GM21367 (cell line): ENCODE measurements at regions not wholly inside any gene's neighbourhood (a gene's known extent, or its start where the extent isn't known, plus 50 kb on each side); places are given as distances from the start of the nearest gene placed in this dataset.

Experiments
- ATAC-seq: cut with Tn5 transposase; IDR thresholded peaks from one replicate; pipeline ENCODE4 v1.9.1; 2021; ENCODE audit not compliant: unreplicated experiment

GRCh38 chr5:125575891-125576505 lies 829.6 kb upstream of the ZNF608 start:
- no peak for ATAC-seq

DNA sequence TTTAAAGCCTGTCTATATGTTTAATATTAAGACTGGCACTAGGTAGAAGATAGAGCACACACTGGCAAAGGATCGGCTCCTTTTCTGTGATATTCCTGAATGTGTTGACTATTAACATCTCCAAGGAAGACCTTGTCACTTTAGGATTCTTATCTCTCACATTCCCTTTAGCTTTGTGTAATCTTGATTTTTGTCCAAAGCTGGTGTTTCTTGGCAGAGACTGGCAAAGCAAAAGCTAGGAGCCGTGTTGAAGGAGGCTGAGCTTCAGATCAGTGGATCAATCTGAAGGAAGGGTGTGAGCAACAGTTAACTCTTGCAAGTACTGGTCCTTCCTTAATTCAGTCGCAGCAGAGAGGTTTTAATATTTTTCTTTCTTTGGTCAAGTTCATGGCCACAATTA lies 830.4 kb upstream of the ZNF608 start:
- ATAC-seq = no peak

- ATAC-seq = no peak
These were observed 832.1 kb upstream of the ZNF608 start for GRCh38 chr5:125578551-125578950.

DNA sequence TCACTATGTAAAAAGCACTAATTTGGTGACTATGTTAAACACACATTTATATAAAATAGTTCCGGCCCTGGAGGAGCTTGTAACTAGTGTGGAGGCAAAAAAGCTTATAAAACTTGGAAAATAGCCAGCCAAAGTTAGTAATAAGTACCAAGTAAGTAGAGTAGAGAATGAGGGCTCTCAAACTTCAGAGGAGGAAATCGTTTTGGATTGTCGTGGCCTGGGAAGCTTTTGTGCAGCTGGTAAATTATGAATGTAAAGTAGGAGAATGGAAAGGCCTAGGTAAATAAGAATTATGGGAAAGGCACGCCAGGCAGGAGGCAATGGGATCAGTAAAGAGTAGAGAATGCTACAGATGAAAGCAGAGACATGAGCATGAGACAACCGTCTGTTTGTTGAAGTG lies 832.7 kb upstream of the ZNF608 start:
- ATAC-seq = no peak

DNA sequence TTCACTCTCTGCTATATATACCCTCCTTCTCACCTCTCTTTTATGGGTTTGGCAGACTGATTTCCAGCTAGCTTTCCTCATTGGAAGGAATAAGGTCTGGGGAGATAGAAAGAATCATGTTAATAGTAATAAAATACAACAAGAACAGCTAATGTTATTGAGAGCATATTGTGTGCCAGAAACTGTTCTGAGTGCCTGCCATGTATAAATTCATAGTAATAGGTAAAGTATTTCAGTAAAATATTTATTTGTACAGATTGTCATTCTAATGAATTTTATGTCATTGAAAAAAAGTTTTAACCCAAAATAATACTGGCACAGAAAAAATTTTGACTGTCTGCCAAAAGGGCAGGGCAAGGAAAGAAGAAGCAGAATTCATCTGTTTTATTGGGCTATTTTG lies 834.9 kb upstream of the ZNF608 start:
- ATAC-seq = no peak

DNA sequence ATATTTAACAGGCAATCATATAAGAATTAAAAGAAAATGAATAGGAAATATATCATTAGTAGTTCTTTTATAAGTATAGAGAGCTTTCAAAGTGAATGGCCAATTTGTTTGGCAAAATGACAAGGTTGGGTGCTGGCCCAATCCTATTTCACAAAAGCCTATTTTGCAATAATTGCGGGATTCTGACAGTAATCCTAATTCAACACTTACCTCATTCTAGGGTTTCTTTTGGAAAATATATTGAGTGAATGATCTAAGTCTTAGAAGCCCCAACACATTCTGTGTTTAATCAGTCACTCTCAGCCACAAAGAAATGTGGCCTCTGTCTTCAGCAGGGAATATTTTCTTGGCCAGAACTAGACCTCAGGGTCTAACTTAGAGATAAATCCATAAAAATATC lies 835.9 kb upstream of the ZNF608 start:
- no peak for ATAC-seq

GRCh38 chr5:125583321-125584139 lies 837.1 kb upstream of the ZNF608 start:
- ATAC-seq = no peak

DNA sequence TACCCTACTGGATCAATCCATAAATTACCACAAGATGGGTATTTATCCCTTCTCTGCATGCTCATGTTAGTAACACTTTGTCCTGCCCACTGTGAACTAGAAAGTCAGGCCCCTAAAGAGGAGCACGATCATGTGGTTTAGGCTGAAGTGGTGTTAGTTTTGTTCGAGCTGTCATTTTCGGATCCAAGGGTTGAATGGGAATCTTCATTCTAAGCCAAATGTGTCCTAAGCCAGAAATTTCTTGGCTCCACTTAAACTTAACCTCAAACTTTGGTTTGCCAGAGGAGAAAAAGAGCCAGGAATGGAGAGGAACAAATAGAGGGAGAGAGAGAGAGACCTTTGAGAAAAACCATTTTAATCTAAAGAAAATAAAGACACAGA lies 837.7 kb upstream of the ZNF608 start:
- ATAC-seq = no peak

GRCh38 chr5:125587631-125588030 lies 835.6 kb upstream of the GRAMD2B start:
- no peak for ATAC-seq

- ATAC-seq = no peak
These were observed 830.4 kb upstream of the GRAMD2B start for GRCh38 chr5:125592856-125593255.

- ATAC-seq = no peak
These were observed 828.1 kb upstream of the GRAMD2B start for GRCh38 chr5:125595095-125595494.

DNA sequence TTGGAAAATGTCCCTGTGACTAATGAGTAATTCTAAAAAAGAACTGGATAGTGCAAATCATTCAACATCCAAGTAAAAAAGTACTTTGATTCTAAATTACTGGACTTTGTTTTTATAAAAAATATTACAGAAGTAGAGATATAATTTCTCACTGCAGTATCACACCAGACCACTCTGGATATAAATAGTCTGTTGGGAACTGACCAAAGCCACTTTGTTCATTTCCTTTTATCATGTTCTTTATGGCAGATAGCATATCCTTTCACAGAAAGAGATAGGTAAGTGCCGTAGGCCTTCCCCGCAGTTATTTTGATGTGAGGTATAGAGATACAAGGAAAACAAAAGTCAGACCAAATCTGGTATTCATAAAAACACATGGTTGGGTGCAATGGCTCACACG lies 827.4 kb upstream of the GRAMD2B start:
- ATAC-seq = no peak

DNA sequence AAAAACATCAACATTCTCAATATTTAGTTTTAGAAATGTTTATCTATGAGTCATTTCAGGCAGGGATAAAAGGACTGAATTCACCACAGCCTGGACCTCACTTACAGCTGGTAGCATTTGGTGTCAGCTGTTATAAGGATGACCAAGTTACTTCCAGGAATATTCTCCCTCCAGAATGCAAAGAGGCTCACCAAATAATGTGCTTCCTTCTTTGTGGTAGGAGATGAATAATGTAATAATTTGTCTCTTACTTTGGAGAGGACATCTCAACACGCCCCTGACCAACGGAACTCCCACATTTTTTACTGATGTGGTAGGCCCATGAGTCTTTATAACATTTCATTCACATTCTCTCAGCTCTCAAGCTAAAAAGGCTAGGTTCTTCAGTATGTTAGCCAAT lies 825.9 kb upstream of the GRAMD2B start:
- ATAC-seq = no peak

GRCh38 chr5:125600559-125600958 lies 822.6 kb upstream of the GRAMD2B start:
- ATAC-seq = no peak

DNA sequence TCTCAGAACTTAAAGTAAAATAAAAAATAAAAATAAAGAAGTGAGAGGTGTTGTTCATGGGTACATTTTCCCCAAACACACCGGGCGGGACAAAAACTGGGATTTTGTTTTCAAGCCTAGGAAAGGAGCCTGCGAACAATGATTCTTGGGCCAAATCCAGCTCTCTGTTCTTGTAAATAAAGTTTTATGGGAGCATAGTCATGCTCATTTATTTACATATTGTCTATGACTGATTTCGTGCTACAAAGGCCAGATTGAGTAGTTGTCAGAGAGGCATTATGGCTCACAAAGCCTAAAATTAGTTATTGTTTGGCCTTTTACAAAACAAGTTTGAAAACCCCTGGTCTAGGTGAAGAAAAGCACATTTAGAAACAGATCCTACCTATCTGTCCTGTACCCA lies 821.0 kb upstream of the GRAMD2B start:
- no peak for ATAC-seq

DNA sequence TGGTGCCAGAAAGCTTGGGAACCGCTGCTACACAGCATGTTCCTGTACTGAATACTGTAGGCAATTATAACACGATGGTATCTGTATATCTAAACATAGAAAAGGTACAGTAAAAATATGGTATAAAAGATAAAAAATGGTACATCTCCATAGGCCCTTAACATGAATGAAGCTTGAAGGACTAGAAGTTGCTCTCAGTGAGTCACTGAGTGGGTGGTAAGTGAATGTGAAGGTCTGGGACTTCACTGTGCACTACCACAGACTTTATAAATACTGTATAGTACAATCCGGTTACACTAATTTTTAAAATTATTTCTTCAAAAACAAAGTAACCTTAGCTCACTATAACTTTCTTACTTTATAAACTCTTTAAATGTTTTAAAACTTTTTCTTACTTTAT lies 819.9 kb upstream of the GRAMD2B start:
- ATAC-seq = no peak

- ATAC-seq = no peak
These were observed 819.1 kb upstream of the GRAMD2B start for GRCh38 chr5:125604104-125604503.

DNA sequence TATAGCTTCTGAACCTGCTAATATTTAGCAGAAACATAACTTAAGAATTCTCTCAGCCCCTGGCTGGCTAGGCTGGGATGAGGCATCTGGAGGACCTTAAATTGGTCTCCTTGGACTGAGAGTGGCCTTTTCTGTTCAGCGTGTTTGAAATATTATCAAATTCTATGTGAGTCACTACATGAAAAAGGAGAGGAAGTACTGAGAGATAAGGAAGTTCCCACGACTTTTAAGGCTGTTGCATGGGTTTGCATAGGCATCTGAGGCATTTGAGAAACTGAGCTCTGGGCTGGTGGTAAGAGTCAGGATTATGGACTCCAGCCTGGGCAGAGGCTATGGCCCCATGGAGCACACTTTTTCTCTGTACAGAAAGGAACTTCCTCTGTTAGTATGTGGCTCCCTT lies 816.2 kb upstream of the GRAMD2B start:
- no peak for ATAC-seq

GRCh38 chr5:125609011-125609410 lies 814.2 kb upstream of the GRAMD2B start:
- ATAC-seq = no peak

GRCh38 chr5:125610892-125611291 lies 812.3 kb upstream of the GRAMD2B start:
- ATAC-seq = no peak

GRCh38 chr5:125611541-125611940 lies 811.7 kb upstream of the GRAMD2B start:
- ATAC-seq = no peak

DNA sequence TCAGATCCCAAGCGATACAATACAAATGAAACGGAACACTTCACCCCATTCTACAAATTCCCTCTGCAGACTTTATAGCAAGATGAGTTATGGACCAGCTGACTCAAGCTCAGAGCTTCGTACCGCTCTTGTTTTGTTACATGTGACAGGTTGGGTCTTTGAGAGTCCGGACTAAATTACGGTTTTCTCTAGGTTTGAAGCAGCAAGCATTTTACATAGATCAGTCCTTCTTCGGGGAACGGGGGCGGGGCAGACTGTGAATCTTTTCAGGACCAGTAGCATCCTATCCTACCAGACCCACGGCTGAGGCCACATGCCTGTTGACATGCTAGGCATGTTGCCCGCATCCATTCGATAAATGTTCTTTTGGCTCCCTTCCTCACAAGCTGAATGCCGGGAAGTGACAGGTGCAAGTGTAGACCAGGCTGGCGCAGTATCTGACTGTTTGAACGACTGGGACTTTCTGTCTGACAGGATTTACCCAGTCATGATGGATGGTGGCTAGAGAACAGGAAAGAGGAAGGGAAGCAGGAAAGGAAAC lies 811.0 kb upstream of the GRAMD2B start:
- ATAC-seq = no peak

- ATAC-seq = no peak
These were observed 810.4 kb upstream of the GRAMD2B start for GRCh38 chr5:125612776-125613175.
